Activated naive CD4-positive, alpha-beta T cell treated with Interleukin-2 at 50 U/mL for 16 hours (primary cell): ENCODE measurements at regions not wholly inside any gene's neighbourhood (a gene's known extent, or its start where the extent isn't known, plus 50 kb on each side); places are given as distances from the start of the nearest gene placed in this dataset.
"Not testable (repeated sequence)": the region's sequence is repeated elsewhere in the genome, so short reads cannot be mapped to it uniquely, and the experiment has no call there.

ENCODE experiments used
- DNase-seq: peaks from one replicate; pipeline ENCODE4 v3.0.0-alpha.2; 2020

DNA sequence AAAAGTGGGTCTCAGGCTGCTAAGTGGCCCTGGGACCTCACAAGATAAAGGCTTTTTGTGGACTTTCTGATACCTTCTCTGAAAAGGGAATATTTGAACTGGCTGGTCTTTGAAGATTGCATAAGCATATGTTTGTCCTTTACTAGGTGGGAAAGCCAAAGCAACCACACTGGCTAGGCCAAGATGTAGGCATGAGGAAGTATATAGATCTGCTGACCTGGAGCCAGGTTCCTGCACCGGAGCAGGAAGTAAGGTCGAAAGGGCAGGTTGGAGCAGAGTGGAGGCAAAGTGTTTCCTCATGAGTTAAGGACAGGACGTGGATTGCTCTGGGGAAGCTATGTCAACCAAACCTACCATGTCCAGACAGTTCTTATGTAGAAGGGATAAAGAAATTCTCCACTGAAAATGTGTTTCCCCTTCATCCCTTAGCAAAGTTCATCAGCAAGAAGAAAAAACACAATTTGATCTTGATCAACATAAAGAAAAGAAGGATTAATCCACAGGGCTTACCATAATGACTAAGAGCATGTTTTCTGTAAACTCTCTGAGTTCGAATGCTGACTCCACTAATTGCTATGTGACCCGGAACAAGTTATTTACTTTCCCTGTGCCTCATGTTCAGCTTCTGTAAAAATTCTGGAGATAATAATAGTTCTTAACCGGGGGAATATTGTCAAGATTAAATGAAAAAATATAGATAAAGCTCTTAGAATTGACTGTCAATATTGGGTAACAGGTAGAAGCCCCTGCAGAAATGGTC, 156.1 kb upstream of the SRD5A2 start:
- DNase-seq, result no peak

DNA sequence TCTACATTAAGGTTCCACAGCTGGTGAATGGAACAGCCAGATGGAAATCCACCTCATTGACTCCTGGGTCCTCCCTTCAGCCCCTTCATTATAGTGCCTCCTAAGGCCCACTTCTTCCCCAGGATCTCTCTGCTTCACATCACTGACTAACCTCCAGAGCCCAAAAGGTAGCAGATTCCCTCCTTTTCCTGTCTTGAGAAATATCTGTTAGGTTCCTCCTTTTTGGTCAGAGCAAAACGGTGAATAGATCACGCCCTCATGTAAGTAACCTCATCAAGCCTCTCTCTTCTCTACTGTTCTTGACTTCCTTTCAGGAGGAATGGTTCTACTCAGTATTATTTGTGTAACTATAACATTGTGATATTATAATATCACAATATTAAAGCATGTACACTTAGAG, 155.0 kb upstream of the SRD5A2 start:
- no peak for DNase-seq

DNA sequence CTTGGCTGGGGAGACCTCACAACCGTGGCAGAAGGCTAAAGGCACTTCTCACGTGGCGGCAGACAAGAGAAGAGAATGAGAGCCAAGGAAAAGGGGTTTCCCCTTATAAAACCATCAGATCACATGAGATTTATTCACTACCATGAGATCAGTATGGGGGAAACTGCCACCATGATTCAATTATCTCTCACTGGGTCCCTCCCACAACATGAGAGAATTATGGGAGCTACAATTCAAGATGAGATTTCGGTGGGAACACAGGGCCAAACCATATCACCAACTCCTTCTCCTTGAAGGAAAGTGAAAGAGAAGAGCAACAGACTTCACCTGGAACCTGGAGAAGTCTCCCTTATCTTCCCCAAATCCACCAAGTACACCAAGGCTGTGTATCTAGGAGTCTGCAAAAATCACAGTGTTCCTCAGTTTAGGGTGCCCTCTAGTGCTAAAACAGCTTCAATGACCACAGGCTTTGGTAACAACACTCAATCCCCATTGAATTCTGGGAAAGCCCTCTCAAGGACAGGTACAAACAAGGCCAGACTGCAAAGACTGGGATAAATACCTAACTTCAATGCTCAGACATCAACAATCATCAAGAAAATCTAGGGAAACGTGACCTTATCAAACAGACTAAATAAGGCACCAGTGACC, 148.8 kb upstream of the SRD5A2 start:
- no peak for DNase-seq

DNA sequence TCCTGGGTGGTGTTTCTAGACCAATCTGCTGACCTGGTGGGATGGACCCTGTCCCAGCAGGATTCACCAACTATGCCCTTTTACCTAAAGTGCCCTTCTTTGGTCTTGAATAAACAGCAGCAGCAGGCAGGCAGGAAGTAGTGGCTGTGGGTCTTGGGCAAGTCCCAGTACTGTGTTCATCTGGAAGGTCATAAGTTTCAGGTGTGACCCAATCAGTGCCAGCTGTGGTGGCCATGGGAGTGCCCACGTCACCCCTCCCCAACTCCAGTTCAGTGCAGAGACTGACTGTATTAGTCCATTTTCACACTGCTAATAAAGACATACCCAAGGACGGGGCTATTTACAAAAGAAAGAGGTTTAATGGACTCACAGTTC, 148.3 kb upstream of the SRD5A2 start:
- DNase-seq, result no peak

DNA sequence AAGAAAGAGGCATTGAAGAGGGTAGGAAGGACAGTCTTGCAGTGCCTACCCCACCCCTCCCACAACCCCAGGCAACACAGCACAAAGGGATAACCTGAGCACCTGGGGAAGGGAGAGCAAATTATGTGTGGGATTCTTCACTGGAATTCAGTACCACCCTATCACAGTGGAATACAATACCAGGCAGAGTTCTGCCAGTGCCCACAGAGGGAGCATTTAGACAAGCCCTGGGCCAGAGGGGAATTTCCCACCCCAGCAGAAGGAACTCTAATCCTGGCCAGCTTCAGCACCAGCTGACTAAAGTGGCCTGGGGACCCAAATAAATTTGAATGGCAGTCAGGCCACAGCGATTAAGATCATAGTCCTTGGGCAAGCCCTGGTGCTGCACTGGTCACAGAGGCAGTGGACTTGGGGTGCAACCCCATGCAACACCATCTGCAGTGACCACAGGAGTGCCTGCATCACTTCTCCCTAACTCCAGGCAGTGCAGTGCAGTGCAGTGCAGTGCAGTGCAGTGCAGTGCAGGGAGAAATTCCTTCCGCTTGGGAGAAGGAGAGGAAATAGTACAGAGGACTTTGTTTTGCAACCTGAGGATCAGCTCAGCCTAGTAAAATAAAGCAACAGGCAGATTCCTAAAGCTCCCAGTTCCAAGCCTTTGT, 147.8 kb upstream of the SRD5A2 start:
- DNase-seq, result no peak

DNA sequence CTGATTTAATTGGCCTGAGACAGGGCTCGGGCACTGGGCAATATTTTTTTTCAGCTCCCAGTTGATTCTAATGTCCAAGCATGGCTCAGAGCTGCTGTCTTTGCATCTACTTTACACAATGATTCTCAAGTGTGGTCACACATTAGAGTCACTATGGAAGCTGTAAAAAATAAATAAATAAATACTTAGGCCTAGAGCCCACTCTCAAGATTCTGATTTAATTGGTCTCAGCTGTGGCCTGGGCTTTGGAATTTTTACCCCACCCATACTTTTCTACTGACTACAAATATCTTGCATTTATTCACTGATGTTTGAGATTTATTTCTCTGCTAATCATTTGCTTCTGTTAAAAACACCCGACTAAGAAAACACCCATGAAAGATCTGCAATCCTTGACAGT, 145.7 kb upstream of the SRD5A2 start:
- no peak for DNase-seq

DNA sequence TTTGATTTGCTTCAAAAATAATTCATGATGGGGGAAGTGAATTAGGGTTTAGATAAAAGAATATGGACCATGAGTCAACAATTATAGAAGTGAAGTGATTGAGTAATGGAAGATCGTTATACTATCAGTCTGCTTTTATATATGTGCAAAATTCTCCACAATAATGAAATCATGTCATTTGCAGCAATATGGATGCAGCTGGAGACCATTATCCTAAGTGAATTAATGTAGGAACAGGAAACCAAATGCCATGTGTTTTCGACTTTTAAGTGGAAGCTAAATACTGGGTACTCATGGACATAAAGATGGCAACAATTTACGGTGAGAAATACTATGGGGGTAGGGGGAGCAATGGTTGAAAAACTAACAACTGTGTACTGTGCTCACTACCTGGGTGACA, 144.7 kb upstream of the SRD5A2 start:
- DNase-seq, result no peak

DNA sequence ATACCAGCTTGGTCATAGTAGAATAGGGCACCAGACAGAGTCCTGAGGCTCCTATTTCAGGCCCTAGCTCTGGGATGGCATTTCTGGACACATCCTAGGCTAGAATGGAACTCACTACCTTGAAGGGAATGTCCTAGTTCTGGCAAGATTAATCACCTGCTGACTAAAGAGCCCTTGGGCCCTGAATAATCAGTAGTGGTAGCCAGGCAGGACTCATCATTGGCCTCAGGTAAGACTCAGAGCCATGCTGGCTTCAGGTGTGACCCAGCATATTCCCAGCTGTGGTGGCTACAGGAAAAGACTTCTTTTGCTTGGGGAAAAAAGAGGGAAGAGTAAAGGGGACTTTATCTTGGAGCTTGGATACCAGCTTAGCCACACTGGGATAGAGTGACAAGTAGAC, 131.0 kb upstream of the SRD5A2 start:
- no peak for DNase-seq

DNA sequence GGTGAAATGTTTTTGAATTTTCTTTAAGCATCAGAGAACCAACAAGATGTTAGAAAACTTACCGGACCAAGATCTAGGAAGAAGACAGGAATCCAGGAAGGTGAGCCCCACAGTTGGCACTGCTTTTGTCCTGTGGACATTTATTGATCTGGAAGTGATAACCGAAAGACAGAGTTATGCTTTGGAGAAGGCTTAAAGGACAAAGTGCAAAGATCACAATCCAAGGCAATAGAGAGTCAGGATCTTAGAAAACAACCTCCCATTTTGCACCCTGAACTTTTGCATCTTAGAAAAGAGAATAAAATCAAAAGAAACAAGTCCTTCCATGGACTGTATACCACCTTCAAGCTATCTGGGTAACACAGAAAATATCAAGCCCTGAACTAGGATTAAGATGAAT, 129.4 kb upstream of the SRD5A2 start:
- no peak for DNase-seq

DNA sequence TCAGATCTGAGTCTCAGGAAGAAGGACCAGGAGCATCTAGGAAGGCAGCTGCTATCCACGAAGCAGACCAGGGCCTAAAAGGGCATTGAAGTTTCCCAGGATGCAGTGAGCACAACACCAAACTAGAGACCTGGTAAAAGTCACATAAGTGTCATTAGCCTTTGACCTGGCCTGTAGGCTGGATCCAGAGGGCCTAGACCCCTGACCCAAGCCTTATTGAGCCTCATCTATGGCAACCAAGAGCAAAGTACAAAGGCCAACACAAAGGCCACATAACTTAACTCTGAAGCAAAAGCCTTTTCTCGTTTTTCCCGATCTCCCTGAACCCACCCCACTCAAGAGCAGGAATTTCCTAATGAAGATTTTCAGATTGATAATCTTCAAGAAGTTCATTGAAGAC, 127.3 kb upstream of the SRD5A2 start:
- no peak for DNase-seq

DNA sequence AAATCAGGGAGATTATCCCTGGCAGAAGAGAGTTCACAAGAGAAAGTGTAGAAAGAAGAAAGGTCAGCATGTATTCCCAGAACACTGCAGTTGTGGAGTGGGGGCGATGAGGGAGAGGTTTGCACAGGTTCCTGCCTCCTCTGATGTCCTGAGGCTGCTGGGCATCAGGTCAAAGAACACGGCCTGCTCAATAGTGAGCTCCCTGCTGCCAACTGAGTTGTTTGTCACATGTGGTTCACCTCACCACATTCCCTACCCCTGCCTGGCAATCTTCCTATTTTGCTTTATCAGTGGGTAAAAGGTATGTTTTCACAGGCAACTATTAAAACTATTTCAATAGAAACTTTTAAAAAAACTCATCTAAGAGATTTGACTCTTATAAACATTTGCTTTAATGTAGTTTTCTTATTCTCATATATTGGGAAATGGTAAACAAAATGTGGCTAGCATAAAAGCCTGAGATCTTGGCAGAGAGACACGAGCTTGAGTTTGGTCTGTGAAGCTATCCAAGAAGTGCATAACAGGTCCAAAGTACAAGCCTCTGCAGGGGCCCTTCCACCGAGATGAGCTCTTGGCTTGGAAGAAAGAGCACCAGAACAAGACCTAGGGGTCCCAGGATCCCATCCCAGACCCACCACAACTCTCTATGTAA, 123.9 kb upstream of the SRD5A2 start:
- DNase-seq, result no peak

DNA sequence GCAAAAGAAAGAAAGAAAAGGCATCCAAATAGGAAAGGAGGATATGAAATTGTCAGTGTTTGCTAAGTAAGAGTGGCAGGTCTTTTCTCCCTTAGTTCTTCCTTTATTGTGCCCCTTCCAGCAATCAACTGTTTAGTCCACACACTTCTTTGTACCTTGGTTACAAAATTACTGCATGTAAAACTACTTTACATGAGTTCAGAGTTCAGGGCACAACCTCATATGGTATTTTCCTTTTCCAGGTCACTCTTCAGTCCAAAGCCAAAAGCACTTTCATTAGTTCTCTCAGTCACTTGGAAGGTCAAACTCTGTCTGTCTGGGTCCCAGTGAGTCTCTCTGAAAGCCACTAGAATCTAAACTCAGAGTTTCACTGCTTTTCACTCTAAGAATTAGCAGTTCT, 122.5 kb upstream of the SRD5A2 start:
- no peak for DNase-seq

DNA sequence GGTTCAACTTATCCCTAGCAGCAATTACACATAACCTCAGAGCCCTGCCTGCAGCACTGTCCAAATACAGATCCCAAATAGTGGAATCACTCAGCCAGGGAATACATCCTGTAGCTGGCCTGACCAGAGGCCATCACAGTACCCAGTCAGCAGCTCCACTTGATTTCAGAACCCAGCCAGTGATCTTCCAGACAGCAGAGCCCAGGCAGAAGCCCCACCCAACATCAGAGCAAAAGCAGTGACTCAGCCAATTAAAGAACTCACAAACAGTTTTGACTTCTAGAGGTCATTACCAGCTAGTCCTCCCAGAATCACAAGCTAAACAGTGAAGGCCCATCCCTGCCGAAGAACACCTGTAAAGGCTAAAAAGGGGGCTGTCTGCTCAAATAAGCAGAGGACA, 118.0 kb upstream of the SRD5A2 start:
- DNase-seq, result no peak

DNA sequence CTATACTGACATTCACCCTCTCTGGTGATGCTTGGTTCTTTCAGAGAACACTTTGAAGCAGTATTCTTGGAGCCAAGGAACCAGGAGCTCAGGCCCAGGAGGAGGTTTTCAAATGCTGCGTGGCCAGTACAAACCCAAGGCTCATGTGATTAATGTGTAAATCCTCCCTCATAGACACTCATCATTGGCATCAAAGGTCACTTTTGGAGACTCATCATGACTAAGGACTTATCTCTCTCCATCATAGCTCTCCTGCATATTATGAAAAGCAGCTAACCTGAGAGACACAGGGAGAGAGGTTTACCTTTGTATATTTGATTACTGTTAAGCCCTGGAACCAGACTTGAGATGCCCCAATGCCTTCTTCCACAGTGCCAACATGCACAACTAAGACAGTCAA, 115.3 kb upstream of the SRD5A2 start:
- DNase-seq, result no peak

DNA sequence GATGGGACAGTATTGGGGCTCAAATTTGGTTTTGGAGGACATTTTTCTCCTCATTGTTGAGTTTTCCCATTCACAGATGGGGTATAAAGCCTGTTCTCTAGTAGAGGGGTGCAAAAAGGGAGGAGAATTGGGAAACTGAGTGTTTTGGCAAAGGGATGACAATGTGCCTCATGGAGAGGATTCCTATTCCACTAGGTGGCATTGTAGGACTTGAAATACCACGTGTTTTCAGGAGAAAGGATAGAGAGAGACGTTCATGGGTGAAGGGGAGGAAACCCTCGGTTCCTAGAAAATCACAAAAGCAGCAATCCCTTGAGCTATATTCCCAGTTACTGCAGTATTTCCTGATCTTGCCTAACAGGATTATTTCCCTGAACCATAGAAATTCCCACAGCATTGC, 113.7 kb upstream of the SRD5A2 start:
- no peak for DNase-seq

DNA sequence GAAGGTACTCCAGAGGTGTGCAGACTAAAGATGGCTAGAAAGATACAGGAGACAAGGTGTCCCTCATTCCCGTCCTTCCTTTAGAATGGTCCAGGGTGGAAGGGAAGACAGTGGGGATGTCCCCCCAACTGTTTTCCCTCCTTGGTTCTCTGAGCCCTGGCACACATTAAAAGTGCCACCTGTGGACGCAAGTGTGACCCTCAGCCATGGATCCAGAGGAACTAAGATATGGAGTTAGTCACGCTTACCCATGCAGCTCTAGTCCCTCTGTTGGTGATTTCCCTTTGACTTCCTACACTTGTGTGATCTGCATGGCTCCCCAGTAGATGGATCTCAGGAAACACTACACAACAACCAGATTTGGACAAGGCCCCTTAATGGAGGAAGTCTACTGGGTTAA, 113.1 kb upstream of the SRD5A2 start:
- no peak for DNase-seq

DNA sequence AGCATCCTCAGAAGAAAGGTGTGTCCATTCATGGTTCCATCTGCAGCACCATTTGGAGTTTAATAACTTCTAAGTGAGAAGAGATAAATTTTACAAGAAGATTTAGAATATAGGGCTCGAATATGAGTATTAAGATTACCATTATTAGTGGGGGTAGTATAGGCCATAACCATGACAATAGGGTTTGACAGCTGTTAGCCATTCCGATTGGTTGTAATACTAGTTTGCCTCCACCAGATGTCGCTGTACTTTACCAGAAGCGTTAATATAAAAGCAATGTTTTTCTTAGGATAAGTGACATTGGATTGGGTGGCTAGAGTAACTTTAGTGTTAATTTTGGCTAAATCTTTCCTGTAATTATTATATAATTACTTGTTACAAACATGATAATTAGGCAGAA, 107.5 kb upstream of the SRD5A2 start:
- DNase-seq, result no peak

DNA sequence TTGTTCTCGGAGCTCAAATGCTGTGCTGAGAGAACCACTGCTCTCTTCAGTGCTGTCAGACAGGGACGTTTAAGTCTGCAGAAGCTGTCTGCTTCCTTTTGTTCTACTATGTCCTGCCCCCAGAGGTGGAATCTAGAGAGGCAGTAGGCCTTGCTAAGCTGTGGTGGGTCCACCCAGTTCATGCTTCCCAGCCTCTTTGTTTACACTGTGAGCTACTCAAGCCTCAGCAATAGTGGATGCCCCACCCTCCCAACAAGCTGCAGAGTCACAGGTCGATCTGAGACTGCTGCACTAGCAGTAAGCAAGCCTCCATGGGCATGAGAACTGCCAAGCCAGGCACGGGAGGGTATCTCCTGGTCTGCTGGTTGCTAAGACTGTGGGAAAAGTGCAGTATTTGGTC, 102.8 kb upstream of the SRD5A2 start:
- not testable (repeated sequence) for DNase-seq

DNA sequence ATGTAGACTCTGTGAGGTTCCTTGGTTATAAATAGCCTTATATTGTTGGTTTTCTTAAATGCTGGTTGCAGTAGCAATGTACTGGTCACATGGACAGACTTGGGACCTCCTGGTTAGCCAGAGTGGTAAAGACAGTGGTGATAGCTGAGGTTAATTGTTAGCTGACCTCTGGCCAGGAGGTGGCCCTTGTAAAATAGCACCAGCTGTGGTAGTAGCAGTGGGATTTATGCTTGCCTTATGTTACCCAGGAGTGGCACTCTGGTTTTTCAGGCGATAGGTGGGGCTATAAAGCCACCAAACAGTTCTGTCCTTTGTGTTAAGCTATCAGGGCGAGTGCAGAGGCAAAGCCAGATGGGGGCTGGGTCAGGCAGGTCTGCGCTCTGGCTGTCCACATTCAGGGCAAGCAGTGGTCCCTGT, 94.8 kb upstream of the SRD5A2 start:
- no peak for DNase-seq

DNA sequence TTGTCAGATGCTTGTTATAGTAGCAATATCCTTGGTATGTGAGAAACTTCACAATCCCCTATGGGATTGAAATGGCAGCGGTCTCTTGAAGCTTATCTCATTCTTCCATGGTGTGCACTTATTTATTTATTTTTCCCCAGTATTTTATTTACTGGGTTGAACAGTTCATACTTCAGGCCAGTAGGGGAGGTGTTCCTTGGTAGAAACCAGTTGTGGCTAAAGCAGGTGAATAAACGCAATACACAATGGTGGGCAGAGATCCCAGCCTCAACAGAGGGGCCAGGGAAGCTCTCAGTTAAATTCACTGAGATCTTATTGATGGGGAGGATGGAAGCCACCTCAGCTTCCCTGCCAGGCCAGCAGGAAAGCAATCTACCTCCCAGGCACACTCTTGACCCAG, 93.7 kb upstream of the SRD5A2 start:
- no peak for DNase-seq

DNA sequence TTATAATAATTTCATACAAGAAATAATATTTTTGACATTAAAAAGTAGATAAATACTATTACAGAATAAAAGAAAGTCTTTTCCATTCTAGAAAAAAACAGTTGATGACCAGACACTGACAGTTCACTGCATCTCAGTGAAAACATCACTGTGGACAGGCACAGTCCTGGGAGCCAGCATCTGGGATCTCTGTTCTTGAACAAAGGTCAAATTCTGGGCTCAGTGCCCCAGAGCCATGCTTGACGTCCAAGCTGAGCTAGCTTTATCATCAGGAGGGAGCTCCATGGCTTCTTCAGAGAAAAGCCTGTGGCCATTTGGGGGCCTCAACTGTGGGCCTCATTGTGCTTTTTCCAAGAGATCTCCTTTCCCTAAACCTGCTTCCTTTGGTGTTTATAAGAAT, 86.1 kb upstream of the SRD5A2 start:
- no peak for DNase-seq

DNA sequence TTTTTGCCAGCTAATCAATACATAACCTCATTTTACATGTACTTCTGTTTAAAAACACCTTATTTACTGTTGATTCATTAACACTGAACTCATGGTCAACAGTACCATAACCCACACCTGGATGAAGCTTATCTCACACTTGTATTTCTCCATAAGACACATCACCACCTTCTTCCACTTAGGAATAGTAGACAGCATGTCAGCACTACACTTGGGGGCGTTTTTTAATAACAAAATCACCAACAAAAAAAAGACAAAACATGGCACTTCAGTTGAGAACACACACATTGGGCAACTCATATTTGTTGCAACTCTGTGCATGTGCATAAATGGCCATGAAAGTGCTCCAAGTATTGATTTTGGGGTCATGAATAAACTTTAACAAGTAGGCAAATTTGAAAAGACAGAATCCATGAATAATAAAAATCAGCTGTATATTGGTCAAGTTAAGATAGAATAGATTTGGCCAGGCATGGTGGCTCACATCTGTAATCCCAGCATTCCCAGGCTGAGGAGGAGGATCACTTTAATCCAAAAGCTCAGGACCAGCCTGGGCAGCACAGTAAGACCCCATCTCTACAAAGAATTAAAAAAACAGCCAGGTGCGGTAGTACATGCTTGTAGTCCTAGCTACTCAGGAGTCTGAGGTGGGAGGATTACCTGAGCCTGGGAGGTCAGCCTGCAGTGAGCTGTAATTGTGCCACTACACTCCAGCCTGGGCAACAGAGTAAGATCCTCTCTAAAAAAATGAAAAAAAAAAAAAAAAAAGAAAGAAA, 84.4 kb upstream of the SRD5A2 start:
- DNase-seq, result no peak

DNA sequence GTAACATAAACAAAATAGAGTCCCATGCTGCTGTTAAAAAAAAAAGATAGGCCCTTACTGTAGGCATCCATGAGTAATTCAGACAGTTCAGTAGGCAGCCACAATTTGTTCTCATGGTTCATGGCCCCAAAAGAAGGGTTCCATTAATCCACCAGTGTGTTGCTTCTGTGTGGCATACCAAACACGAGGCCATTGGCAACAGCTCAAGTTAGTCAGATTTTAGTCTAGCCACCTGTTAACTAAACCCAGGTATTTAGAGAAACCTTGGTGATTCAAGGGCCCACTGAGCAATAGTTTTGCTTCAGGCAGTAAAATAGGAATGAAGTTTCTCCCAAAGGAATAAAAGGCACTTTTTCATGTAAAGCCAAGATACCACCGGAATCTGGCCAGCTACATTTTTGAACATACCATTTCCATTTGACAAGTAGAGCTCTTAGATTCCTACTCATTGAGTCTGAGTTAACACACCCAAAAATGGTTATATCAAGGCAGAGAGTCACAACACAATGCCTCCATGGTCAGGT, 80.1 kb upstream of the SRD5A2 start:
- DNase-seq, result no peak
